ENCODE measurements at regions not wholly inside any gene's neighbourhood (a gene's known extent, or its start where the extent isn't known, plus 50 kb on each side); places are given as distances from the start of the nearest gene placed in this dataset.

DNA sequence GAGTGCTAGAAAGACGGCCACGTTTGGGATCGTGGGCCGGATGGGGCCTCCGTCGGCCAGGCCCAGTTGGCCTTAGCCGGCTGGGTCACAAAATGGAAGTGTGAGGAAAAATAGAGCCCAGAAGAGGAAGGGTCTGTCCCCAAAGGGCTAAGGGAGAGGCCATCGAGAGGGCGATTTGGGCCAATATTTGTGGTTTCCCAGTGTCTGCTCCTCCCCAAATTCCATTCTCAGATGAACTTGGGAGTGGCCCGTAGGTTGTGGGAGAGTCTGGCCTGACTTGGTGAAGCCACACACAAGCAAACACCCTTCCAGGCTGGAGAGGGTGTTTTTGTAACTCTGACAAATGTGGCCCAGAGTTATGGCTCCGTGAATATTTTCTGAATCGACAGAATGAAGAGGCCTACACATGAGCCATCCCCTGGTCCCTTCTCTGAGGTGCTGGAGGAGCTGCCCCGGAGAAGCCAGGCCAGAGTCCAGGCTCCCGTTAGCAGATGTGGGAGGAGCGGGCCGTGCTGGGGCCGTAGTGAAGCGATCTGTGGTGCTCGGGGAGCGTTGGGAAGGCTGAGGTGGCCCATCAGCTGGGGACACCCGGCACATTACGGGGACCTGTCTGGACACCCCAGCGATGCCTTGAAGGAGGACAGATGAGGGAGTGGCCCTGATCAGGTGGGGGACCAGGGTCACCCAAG is 73.5 kb upstream of the PPARA start:
- Histone ChIP-seq H3K36me3 (replicated peaks in 1 of 2; ENCODE audit: control insufficient read depth in 1 of 2, insufficient read depth in 2 of 2, low read length in 1 of 2) (peaks cover 58 to 71% of the 10 kb centered on the region in 2 experiments), H3K79me2 (ENCODE audit: insufficient read depth) (peaks cover 99% of the 10 kb centered on the region), H3K4me1 (ENCODE audit: control insufficient read depth in 1 of 2, insufficient read depth in 2 of 2, low read depth in 1 of 2, low read length in 1 of 2) (peaks cover 9 to 46% of the 10 kb centered on the region in 2 experiments; a peak in 2 of 4 replicates), H3K4me3 (ENCODE audit: low read depth in 2 of 2, low read length in 1 of 2) (peak overlapping the region; percentile 90 to 92), H2AFZ (ENCODE audit: low read depth) (no peak overlapping the region), H3K27me3 (ENCODE audit: insufficient read depth) (no peaks in the 10 kb centered on the region), H4K20me1 (ENCODE audit: insufficient read depth) (peaks cover 88% of the 10 kb centered on the region), H3K9me2 (no peaks in the 10 kb centered on the region), H3K9me3 (no peaks in the 10 kb centered on the region), H3K9ac (peak overlapping the region; percentile 100), H3F3A (replicated peaks; ENCODE audit: insufficient read depth) (peaks cover 43% of the 10 kb centered on the region), H3K27ac (ENCODE audit: low read depth in 2 of 2, low read length in 1 of 2) (peak overlapping the region; percentile 96 to 100), H3K4me2 (peak overlapping the region; percentile 99)
- TF ChIP-seq, protein P1, sequence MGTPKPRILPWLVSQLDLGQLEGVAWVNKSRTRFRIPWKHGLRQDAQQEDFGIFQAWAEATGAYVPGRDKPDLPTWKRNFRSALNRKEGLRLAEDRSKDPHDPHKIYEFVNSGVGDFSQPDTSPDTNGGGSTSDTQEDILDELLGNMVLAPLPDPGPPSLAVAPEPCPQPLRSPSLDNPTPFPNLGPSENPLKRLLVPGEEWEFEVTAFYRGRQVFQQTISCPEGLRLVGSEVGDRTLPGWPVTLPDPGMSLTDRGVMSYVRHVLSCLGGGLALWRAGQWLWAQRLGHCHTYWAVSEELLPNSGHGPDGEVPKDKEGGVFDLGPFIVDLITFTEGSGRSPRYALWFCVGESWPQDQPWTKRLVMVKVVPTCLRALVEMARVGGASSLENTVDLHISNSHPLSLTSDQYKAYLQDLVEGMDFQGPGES (IDR thresholded peaks at IDR 0.05; ENCODE audit: low read depth, low read length): no peak
- TF ChIP-seq ELF1 (IDR thresholded peaks at IDR 0.05): 0 out of 2 replicates have a peak, but pooled peaks have one; percentile 11
- DNase-seq: no peak
- WGBS (ENCODE audit: low lambda C conversion rate): under 1% methylated on average over 14 of the region's 23 CpGs
- ChIA-PET CTCF (interaction anchor here (0.8 to 10.7 kb wide), 10 partner anchors 11 to 82 kb away, joined by 3 to 73 read pairs (median 6); no protein-coding TSS in a partner anchor), POLR2A (interaction anchor here (1.0 to 7.6 kb wide), 7 partner anchors 10 to 71 kb away, joined by 4 to 83 read pairs (median 6); no protein-coding TSS in a partner anchor)

DNA sequence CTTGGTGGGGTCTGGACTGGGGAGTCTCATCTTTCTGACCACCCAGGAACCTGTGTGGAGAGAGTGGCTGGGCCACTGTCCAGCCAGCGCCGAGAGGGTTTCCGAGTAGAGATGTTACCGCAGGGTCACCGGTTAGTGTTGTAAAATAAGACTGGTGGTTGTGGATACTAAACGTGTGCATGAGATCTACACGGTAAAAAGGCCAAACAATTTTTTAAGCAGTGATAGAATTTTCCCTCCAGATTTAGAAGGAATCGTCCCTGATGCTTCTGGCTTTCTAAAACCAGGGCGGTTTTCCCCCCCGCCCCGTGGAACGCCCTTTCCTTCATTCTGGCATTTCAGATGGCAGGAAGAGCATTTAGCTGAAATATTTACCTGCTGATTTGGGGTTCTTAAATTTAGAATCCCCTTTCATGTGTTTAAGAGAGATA is 72.6 kb upstream of the PPARA start:
- TF ChIP-seq MXI1 (IDR thresholded peaks at IDR 0.05; ENCODE audit: low read depth, low read length) (no peak), RFX5 (IDR thresholded peaks at IDR 0.05; ENCODE audit: low read length) (no peak), NRF1 (IDR thresholded peaks at IDR 0.05; ENCODE audit: low read depth, low read length) (no peak), SMC3 (IDR thresholded peaks at IDR 0.05; ENCODE audit: low read depth, low read length) (no peak), GABPA (IDR thresholded peaks at IDR 0.05; ENCODE audit: low read depth) (no peak), FOSL2 (IDR thresholded peaks at IDR 0.05; ENCODE audit: borderline replicate concordance, low read depth) (no peak)
- TF ChIP-seq, protein P2, sequence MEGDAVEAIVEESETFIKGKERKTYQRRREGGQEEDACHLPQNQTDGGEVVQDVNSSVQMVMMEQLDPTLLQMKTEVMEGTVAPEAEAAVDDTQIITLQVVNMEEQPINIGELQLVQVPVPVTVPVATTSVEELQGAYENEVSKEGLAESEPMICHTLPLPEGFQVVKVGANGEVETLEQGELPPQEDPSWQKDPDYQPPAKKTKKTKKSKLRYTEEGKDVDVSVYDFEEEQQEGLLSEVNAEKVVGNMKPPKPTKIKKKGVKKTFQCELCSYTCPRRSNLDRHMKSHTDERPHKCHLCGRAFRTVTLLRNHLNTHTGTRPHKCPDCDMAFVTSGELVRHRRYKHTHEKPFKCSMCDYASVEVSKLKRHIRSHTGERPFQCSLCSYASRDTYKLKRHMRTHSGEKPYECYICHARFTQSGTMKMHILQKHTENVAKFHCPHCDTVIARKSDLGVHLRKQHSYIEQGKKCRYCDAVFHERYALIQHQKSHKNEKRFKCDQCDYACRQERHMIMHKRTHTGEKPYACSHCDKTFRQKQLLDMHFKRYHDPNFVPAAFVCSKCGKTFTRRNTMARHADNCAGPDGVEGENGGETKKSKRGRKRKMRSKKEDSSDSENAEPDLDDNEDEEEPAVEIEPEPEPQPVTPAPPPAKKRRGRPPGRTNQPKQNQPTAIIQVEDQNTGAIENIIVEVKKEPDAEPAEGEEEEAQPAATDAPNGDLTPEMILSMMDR (IDR thresholded peaks at IDR 0.05): no peak
- TF ChIP-seq, protein P3, sequence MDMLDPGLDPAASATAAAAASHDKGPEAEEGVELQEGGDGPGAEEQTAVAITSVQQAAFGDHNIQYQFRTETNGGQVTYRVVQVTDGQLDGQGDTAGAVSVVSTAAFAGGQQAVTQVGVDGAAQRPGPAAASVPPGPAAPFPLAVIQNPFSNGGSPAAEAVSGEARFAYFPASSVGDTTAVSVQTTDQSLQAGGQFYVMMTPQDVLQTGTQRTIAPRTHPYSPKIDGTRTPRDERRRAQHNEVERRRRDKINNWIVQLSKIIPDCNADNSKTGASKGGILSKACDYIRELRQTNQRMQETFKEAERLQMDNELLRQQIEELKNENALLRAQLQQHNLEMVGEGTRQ (IDR thresholded peaks at IDR 0.05; ENCODE audit: borderline replicate concordance, low read depth, low read length): no peak
- ChIA-PET CTCF (interaction anchor here (0.5 to 10.7 kb wide), 13 partner anchors 8 to 83 kb away, joined by 3 to 73 read pairs (median 5); no protein-coding TSS in a partner anchor), POLR2A (interaction anchor here (0.6 to 7.6 kb wide), 12 partner anchors 8 to 83 kb away, joined by 3 to 83 read pairs (median 6); no protein-coding TSS in a partner anchor)
- DNase-seq: no peak
- Histone ChIP-seq H3F3A (replicated peaks; ENCODE audit: insufficient read depth) (peaks cover 50% of the 10 kb centered on the region), H3K27ac (ENCODE audit: low read depth in 2 of 2, low read length in 1 of 2) (peak overlapping the region; percentile 96 to 100), H3K36me3 (replicated peaks in 1 of 2; ENCODE audit: control insufficient read depth in 1 of 2, insufficient read depth in 2 of 2, low read length in 1 of 2) (peaks cover 65 to 77% of the 10 kb centered on the region in 2 experiments), H3K9me3 (no peaks in the 10 kb centered on the region), H3K4me2 (peak overlapping the region; percentile 99), H3K79me2 (ENCODE audit: insufficient read depth) (peaks cover 100% of the 10 kb centered on the region), H3K9ac (peak overlapping the region; percentile 100), H3K4me3 (ENCODE audit: low read depth in 2 of 2, low read length in 1 of 2) (peak overlapping the region; percentile 90 to 92), H3K27me3 (ENCODE audit: insufficient read depth) (no peaks in the 10 kb centered on the region), H3K9me2 (no peaks in the 10 kb centered on the region), H3K4me1 (ENCODE audit: control insufficient read depth in 1 of 2, insufficient read depth in 2 of 2, low read depth in 1 of 2, low read length in 1 of 2) (peaks cover 9 to 47% of the 10 kb centered on the region in 2 experiments; a peak in 3 of 4 replicates), H2AFZ (ENCODE audit: low read depth) (no peak overlapping the region), H4K20me1 (ENCODE audit: insufficient read depth) (peaks cover 93% of the 10 kb centered on the region)
- 2% methylated on average over 12 of the region's 12 CpGs for WGBS (ENCODE audit: low lambda C conversion rate)
